Stimulated activated CD4-positive, alpha-beta T cell treated with anti-CD3 and anti-CD28 coated beads, Interleukin-15, amount 100 ng/mL, for 48 hours (primary cell): ENCODE measurements at regions not wholly inside any gene's neighbourhood (a gene's known extent, or its start where the extent isn't known, plus 50 kb on each side); places are given as distances from the start of the nearest gene placed in this dataset.
"Not testable (repeated sequence)": the region's sequence is repeated elsewhere in the genome, so short reads cannot be mapped to it uniquely, and the experiment has no call there.

Source experiments
- DNase-seq, 2 donors: peaks; one replicate each; pipeline ENCODE4 v3.0.0-alpha.2; 2020; ENCODE audit warnings: low read depth in 2 of 2

DNA sequence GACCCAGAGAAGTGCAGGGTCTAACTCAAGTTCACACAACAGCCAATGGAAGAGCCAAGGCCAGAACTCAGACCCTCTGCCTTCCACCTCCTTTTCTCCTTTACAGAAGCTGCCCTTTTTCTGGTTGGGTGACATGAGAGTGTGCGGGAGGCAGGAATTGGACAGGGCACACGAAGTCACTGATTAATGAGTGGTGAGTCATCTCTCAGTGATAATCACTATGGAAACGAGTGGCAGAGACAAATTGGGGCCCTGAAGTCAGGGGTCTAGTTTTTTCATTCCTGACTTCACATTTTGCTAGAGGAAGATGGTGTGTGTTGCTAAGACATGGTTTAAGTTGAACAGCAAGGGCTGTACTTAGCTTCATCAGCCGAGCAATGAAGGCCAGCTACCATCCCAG, 312.7 kb upstream of the CCL2 start:
- no peak for DNase-seq

DNA sequence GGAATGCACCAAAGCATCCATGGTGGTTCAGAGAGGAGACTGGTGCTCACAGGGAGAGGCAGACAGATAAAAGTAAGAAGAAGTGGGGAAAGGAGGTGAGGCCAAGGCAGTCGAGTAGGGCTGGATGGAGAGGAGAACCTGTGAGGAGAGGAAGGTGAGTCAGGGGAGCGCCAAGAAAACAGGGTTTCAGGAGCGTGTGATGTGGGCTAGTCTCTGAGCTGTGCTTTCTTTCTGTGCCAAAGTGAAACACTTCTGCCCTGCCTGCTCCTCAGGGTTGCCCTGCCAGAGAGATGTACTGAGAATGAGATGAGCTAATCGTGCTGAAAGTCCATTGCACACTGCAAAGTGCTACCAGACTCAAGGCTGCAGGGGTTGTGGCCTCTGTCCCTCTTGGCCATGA, 310.7 kb upstream of the CCL2 start:
- DNase-seq: no peak

DNA sequence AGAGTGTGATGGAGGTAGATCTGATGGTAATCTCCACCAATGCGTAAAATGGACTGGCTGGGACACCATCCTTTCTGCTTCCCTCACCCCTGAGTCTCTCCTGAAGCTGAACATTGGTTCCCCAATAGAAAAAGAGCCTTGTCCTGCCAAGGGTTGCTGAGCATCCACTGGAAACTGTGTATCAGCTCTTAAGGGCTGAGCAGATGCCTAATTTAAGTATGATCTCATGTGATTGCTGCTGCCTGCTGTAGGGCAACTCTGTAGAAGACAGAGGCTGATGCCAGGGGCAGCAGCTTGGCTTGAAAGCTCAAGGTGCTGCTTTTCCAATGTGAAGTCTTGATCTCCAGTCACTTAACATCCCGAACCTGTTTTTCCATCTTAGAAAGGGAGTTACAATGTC, 310.3 kb upstream of the CCL2 start:
- DNase-seq: no peak

DNA sequence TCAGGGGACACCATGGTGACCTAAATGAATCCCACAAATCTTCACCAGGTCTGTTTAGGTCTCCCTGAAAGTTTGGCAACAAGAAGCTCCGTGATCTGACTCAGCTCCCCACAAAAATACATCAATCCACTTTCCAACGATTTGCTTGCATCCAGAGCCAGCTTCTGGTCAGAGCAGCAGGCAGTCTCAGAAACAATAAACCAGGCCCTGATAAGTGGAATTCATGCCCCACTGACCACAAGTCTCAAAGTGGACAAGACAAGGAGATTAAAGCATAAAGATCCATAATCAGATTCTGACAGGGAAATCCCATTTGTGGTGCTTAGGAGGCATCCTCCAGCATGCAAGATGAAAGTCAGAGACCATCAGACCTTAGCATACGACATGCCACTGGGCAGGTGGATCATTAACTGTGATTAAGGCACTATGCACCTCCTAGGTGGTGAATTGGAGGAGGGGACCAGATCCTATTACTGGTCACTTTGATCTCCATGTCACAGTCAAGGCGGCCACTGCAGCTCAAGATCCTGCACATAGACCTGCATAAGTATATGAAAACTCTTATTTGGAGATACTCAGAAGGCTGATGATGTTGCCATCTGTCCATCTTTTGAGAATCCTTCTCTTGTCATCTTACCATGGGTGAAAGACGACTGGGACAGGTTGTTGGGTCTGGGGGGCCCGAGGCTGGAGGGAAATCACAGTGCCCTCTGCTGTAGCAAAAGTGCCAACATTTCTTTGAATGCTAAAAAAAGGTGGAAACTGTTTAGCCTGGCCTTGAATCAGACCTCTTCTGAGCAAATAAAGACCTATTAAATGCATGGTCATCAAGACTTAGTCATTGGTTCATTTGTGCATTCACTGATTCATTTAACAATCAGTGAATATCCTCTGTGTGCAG, 309.2 kb upstream of the CCL2 start:
- no peak for DNase-seq

DNA sequence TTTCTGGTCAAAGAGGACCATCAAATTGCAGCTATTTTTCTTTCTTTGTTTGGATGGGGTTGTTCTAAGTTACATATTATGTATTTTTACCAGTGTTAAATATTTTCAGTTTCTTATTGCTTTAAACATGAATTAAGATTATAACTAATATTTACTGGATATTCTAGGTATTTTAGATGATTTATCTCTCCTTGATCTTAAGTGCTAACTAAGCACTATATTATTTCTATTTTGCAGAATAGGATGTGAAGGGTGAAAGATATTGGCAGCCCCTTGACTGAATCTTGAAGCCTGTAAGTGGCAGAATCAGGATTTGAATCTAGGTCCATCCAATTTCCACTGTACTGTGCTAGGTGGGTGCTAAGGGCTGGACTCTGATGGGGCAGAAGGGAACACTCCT, 307.3 kb upstream of the CCL2 start:
- no peak for DNase-seq

DNA sequence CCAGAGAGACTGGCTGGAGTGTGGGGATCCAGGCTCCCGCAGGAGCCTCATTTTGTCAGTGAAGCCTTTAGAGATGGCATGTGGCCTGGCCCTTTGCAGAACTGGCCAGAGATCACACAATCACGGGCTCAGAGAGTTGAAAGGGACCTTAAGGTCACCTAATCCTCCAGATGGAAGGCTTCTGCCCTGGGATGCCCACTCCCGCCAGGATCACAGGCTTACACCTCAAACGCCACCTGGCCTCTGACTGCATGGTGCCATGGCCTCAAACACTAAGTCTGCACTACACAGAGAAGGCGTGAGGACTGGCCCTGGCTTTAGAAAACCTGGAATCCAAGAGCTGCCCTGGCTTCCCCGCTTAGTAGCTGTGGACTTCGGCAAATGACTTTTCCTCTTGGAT, 306.8 kb upstream of the CCL2 start:
- DNase-seq: no peak

DNA sequence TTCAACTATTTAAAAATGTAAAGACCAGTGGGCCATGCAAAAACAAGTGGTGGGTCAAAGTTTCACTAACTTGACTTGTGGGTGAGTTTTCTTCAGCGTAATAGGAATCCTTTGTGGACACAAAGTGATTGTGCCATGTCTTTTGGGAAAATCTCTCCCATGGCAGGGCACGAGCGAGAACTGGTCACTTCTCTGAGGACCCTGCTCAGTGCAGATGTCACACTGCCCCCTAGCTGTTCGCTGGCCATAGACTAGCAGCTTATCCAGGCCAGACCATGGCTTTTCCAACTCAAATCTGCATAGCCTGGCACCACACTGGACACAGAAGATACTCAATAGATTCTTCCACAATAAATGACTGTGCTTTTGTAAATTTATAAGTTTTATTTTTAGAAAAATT, 306.0 kb upstream of the CCL2 start:
- no peak for DNase-seq

DNA sequence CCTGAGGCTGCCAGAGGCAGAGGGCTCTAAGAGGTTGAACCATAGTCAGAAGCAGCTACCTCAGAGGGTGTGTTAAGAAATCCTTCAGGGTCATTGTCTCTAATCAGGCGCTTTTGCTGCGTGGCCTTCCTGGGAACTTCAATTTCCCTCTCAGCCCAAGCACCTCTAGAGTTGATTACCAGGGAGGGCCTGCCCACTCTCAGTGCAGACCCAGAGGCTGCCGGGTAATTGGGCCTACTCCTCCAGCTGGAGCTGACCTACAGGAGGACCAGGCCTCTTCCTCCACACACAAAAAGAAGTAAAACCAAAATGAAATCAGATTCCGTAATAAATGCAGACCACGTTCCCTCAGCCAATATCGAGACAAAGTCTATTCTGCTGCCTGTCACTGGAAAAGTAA, 305.0 kb upstream of the CCL2 start:
- DNase-seq: no peak

DNA sequence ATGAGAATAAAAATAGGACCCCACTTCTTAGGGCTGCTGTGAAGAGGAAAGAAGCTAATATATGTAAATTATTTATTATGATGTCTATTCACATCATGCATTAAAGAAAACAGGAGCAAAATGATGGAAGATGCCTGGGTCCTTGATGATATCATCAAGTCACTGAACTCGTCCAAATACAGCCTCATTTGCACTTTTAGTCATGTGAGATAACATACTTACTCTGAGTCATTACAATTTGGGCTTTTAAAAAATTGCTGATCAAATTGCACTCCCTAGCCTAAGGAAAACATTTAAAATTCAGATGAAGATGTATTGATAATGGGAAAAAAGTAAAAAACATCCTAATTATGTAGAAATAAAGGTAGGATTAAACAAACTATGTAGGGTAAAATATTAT, 302.7 kb upstream of the CCL2 start:
- no peak for DNase-seq

DNA sequence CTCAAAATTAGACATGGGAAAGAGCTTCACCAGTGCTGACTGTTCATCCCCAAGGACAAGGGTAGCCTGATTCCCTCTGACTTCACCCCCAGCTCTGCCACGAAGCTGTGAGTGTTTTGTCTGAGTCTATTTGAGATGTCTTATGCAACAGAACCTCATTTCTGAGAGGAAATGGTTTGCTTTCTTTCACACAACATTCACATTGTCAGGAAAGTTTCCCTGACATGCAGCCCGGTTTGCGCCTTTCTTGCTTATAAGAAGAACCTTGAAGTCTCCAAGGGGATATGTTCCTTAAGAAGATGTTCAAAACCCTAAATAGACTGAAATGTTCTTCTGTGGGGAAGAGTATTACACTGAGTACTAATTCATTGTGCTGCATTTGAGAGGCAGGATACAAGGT, 300.5 kb upstream of the CCL2 start:
- no peak for DNase-seq

DNA sequence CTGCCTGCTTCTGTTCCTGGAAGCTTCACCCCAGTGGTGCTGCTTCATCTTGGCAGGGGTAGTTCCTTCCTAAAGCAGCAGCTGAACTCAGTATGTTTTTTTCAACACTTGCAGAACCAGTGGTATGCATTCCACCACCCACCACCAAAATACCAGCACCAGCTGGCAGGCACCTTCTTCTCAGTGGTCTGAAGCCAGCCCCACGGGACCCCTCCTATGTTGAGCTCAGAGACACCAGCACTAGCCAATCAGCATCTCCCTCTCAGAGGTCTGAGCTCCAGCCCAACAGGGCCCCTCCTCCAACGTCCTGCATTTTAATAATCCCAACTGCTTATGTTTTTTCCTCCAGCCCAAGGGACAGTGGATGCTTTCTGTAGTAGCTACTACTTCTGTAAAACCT, 299.6 kb upstream of the CCL2 start:
- no peak for DNase-seq

DNA sequence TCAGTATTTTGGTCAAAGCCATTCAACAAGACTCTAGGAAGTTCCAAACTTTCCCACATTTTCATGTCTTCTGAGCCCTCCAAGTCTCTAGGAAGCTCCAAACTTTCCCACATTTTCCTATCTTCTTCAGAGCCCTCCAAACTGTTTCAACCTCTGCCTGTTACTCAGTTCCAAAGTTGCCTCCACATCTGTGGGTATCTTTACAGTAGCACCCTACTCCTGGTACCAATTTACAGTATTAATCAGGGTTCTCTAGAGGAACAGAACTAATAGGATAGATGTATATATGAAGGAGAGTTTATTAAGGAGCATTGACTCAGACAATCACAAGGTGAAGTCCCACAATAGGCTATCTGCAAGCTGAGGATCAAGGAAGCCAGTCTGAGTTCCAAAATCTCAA, 296.0 kb upstream of the CCL2 start:
- not testable (repeated sequence) for DNase-seq

DNA sequence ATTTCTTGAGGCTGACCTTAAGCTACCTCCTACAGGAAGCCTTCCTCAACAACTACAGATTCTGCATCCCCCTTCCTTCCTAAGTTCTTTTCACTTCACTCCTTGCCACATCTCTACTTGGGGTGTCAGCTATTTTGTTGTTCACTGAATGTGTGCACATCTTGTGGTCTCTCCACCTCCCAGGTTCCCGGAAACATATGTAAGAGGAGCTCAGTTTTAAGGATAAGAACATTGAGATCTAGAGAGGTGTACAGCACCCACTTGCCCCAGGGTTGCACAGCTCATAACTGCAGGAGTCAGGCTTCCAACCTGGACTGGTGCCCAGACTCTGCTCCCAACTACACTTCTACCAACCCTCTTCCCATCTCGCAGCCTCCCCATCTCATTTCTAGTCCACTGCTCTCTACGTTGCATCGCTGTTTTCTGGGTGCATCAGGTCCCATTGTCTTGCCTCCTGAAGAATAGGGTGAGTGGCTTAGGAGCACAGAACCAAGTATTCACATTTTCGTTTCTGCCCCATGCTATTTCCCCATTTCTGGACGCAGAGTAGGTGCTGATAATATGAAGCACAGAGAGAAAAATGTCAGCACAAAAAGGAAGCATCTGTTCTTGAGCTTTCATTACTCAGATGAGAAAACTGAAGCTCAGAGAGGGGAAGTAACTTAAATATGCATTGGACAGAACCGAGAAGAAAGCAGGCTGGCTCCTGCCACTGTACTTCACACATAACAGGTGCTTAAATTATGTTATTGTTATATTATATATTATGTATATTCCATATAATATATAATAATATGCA, 292.0 kb upstream of the CCL2 start:
- no peak for DNase-seq

DNA sequence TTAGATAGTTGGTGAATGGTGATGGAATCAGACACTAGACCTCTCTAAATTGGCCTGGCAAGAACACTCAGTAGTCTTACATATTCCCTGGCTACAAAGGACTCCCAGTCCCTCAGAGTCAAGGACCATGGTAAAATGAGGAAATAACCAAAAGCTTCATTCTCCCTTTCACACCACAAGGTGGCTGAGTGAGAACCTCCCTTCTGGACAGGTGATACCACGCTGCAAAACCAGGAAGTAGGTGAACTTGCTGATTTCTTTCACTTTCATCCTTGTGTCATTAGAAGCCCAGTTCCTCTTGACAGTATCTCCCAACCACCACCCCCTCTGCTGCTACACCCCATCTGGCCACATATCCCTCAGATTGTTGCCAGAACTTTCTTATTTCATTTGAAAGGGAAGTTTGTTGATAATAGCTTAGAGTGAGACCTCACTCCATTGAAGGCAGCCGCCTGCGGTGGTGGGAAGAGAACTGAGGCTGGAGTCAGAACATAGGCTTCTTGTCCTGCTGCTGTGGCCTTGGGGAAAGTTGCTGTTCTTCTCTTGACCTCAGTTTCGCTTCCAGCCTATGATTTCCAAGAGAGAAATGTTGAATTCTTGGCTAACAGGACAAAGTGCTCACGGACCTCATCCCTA, 290.6 kb upstream of the CCL2 start:
- no peak for DNase-seq

DNA sequence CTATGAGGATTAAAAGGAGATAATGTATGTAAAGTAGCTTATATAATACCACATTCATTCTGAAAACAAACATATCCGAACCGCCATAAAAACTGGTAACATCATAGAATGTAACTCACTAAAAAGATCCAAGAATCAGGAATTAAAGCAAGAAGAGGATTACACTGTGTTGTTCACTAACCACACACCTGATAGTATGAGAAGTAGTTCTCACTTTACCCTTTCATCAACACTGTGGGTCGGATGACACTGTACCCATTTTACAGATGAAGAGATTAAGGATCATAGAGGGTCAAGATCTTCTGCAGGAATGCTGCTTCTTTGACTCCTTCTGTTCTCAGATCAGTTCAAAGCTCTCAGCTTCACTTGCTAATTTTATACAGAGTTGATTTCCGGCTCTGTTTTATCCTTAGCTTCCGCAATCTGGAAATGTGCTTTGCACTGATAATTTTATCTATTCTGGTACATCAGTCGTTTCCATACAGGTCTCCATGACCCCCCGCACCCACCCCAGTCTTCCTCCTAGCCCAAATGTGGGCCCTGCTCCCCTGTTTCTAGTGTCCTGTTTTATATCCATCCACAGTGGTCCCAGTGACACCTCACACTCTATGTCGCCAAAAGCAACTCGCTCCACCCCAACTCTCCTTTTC, 288.6 kb upstream of the CCL2 start:
- no peak for DNase-seq

DNA sequence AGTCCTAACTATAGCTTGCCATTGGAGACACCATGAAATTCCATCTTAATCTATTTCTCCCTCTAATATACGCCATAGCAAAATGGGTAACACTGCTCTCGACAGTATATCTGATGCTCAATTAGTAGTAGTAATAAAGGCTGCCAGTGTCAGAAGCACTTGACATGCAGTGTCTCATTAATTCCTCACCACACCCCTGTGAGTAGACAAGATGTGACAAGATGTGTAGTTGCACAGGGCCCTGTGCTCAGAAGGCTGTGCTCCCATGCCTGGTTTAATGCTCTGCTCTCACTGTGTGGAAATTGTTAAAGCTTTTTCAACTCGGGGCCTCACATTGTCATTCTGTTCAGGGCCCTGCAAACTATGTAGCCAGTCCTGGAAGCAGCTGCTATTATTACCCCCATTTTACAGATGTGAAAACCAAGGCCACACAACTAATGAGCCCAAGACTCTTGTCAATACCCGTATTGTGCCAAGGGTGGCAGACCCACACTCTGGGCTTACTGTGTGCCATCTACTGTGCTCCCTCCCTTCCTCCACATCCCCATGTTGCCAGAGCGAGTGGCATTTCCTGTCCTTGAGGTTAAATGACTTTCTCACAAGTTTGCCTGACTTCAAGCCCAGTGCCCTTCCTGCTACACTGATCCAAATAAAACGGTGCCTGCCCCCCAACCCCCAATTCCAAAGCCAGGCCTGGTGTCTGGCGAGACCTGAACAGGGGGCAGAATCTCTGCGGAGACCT, 287.3 kb upstream of the CCL2 start:
- DNase-seq: no peak

DNA sequence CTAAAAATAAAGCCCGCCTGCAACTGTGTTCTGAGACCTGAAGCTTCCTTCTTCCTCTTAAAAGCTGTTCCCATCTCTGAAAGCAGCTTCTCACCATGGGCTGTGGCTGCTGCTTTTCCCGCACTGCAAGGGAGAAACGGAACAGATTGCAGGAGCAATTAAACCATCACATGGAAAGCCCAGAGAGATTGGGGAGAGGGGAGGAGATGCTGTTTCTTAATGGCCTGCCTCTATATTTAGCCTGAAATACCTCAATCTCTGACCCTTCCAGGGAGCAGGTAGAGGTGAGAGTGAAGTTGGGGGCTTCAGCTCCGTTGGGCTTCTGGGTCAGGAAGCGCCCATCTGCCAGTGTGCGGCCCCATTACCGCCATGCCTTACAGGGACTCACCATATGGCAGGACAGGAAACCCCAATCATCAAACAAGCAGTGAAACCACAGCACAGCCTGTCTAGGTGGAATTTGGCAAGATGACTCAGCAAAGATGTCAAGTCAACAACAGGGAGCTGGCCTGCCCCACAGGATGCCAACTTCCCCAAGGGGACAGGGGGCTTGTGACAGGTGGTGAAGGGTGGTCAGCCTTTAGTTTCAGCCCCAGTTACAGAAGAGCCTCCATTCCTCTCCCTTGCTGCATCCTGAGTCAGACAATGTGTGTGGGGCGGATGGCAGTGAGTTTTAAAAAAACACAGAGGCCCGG, 286.6 kb upstream of the CCL2 start:
- no peak for DNase-seq

DNA sequence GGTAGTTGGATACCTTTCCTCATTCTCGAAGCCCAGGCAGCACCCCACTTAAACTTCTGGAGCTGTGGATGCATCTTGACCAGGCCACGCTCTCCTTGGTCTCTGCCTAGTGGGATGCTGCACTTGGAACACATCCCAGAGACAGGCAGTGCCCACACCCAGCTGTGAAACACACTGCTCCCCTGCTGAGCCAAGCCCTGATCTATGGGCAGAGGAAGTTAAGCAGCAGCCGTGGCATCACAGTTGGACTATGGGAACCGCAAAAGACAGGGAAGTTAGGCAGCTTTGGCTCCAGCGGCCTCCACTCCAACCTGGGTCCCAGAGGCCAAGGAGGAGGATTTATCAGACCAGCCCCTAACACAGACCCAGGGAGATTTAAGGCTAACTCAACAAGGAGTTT, 284.8 kb upstream of the CCL2 start:
- no peak for DNase-seq

DNA sequence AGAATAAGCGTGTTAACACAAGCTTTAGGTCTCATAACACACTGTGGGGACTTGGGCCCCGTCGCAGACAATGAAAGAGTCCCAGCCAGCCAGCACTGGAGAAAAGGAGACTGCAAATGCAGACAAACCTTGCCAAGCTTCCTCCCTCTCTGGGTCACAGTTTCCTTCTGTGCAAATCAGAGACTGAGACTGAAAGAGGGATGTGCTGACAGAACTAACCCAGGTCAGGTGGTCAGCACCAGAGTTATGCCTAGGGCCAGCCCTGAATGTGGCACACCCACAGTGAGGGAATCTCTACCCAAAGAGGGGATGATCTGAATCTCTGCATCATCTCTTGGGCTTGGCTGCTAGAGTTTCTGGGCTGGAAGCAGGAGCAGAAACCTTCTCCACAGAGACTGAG, 282.3 kb upstream of the CCL2 start:
- DNase-seq: no peak

DNA sequence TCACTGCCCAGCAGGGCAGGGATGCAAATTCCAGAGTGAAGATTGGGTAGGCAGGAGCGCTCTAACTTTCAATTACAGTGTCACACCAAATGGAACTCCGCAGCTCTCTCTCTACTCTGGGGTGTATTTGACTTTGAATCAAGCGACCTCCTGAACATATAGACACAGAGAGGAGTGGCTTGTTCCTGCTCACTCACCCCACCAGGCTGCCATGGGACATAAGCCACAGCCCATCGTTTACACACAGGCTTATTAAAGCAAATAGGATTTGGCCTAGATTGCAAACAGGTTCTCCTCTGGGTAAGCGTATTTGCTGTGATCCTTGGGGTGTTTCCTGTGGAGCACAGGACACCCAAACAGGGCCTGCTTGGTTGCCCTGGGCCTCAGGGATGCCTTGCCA, 281.6 kb upstream of the CCL2 start:
- no peak for DNase-seq

DNA sequence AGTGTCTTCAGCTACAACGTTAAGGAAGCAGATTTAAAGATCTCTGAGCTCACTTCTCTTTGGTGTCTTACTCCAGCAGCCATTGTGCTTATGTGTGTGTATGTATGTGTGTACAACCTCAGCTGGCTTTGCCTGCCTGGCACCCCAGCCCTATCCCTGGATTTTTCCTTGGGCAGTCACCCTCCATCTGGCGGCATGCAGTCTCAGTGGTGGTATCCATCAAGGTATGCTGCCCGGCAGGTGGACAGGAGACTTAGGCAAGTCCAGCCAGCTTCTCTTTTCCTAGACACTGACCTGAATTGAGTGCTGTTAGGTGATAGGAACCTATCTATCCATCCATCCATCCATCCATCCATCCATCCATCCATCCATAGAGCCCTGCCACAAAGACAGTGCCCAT, 280.8 kb upstream of the CCL2 start:
- no peak for DNase-seq
